ENCODE measurements at regions not wholly inside any gene's neighbourhood (a gene's known extent, or its start where the extent isn't known, plus 50 kb on each side); places are given as distances from the start of the nearest gene placed in this dataset.
A peak's percentile ranks its signal among the peaks of the same experiment; 100 is the strongest.

DNA sequence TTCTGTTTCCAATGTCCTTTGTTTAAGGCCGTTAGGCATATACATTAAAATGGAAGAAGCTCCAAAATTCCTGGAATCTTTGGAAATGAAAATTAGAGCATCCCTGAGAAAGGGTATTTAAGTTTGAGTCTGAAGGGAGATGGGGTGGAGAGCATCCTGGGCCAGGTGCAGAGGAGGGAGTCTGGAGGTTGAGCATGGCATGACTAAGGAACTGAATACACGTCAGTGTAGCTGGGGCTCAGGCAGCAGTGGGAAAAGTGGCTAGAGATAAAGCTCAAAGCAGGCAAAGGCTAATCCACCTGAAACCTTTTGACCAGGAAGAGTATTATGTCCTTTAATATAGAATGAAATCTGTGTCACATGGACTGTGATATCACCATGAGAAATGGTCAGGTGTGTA is 669.0 kb upstream of the RBFOX1 start:
- no peak for DNase-seq (ENCODE audit: low spot score)

DNA sequence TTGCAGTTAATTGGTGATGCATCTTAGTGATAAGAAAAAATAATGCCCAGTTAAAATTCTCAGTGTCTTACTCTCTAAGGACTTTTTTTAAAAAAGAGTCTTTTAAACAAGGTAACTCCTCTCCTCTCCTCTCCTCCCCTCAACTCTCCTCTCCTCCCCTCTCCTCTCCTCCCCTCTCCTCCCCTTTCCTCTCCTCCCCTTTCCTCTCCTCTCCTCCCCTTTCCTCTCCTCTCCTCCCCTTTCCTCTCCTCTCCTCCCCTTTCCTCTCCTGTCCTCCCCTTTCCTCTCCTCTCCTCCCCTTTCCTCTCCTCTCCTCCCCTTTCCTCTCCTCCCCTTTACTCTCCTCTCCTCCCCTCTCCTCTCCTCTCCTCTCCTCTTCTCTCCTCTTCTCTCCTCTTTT is 675.9 kb upstream of the RBFOX1 start:
- DNase-seq (ENCODE audit: low spot score), result no peak

DNA sequence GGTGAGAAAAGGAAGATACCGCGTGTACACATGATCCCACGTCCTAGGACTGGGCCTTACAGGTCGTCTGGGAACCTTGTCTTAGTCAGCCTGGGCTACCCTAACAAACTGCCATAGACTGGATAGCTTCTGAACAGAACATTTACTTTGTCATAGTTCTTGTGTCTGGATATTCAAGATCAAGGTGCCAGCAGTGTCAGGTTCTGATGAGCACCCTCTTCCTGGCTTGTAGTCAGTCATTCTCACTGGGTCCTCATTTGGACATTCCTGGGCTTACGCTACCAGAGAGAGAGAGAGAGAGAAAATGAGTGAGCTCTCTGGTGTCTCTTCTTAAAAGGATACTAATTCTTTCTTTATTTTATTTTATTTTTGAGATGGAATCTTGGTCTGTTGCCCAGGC is 685.8 kb upstream of the RBFOX1 start:
- DNase-seq (ENCODE audit: low spot score), result no peak

DNA sequence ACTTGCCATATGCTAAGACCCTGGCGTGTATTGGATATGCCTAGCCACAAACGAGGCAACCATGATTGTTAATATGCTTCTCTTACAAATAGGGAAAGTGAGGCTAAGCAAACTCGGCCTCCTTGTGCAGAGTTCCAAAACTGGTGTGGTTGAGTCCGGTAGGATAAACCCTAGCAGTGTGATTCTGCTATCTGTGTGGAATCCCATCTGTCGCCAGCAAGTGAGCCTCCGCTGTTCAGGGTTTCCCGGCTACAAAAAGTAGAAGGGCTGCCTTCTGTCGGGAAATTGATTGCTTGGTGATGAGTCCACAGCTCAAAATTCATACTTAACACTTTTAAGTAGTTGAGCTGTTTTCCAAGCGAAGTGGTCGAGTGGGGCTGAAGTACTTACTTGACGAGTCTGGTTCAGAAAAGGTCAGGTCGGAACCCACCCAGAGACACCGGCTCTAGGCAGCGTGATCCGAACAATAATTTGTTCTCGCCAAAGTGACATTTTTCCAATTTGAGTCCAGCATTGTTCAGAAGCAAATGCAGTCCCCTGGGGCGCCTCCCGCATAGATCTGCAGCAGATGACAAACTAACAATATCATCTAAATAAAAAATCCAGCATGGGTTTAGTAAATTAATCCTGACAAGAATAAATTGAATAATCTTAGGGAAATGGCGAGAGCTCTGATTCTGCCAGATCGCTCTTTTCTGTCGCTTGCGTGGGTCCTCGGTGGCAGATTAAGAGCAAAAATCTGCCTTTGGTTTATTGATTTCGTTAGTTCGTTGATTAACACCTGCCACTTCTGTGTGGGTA is 686.7 kb upstream of the RBFOX1 start:
- no peak for DNase-seq (ENCODE audit: low spot score)

DNA sequence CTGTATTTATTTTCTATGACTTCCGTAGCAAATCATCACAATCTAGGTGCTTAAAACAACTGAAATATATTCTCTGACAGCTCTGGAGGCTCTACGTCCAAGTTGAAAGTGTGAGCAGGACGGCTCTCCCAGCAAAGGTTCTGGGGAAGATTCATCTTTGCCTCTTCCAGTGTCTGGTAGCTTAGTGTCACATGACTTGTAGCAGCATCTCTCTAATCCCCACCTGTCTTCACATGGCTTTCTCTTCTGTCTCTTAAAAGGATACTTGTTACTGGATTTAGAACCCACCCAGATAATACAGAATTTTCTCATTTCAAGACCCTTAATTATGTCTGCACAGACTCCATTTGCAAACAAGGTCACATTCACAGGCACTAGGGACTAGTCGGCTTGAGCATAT is 687.7 kb upstream of the RBFOX1 start:
- DNase-seq (ENCODE audit: low spot score), result no peak

DNA sequence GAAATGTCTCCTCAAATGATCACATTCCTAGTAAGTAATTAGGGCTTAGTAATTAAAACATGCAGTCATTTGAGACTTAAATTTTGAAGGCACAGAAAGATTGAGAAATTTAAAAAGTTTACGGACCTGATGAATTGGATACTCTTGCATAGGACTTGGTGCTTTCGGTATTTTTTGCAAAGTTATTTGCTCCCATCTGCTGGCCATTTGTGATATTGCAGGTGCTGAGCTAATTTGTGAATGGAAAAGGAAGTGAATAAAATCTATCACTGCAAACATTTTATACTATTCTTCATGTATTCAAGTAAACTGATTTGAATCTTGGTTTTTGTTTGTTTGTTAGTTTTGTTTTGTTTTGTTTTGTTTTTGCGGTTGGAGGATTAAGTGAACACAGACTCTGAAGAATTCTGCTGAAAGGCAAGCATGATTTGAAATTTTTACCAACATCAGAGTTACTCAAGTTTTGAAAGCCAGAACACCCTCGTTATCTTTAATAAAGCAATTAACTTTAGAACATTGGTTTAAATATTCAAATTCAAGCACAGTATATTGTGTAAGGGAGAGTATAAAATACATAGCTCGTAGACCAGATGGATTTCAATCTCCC is 689.5 kb upstream of the RBFOX1 start:
- DNase-seq (ENCODE audit: low spot score), result peak; percentile 39

DNA sequence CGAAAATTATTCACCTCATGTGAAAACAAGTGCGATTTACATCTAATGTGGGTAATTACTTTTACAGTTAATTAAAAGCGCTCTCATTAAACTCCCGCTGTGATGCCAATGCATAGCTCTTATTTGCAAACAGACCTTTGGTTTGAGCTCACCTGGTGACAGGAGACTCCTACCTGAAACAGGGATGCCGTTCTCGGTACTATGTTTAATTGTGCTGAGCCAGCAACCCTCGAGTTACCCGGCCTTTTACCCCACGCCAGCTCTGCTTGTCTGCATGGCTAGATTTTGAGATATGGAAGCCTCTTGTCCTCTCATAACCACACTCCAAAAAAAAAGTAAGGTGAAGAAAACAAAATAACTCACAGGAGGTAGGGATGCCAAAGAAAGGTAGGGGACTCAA is 690.4 kb upstream of the RBFOX1 start:
- no peak for DNase-seq (ENCODE audit: low spot score)

DNA sequence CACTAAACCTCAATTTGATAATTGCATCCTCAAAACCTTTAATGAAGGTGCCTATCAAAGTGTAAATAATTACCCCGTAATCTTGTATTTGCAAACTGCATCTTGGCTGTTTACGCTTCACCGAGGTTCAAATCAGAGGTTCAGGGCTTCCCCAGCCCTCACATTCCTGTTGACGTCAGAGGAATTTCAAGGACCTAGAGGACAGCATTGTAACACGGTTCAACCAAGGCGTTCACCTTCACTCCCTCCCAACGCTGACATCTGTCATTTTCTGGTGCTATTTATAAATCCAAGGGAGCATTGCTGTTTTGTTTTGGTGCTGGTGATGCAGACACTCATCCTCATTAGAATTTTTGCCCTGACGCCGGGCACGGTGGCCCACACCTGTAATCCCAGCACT is 691.6 kb upstream of the RBFOX1 start:
- no peak for DNase-seq (ENCODE audit: low spot score)

DNA sequence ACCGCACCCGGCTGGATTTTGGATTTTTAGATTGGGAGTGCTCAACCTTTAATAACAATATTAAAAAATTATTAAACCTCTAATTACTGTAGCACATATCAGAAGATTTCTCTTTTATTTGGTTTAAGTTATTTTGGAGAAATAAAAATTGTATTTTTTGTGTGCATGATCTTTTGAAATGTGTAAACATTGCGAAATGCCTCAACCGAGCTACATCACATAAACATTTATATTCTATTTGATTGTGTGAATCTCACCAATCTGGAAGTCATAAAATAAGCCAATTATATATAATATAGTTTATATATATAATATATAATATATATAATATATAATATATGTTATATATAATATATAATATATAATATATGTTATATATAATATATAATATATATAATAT is 696.2 kb upstream of the RBFOX1 start:
- DNase-seq (ENCODE audit: low spot score), result no peak

DNA sequence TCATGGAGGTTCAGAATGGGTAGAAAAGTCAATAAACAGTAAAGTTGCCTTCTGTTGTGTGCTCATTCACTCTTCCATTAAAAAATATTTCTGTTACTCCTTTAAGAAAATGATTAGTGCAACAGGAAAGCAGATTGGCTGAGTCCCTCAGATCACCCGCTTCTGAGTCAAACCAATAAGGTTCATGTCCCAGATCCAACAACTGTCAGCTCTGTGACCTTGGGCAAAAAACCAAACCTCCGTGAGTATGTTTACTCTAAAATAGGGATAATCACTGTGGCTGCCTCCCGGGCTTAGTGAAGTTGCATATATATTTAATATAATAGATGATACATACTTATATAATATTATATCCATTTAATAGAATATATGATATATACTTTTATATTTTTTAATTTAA is 698.5 kb upstream of the RBFOX1 start:
- DNase-seq (ENCODE audit: low spot score), result no peak

DNA sequence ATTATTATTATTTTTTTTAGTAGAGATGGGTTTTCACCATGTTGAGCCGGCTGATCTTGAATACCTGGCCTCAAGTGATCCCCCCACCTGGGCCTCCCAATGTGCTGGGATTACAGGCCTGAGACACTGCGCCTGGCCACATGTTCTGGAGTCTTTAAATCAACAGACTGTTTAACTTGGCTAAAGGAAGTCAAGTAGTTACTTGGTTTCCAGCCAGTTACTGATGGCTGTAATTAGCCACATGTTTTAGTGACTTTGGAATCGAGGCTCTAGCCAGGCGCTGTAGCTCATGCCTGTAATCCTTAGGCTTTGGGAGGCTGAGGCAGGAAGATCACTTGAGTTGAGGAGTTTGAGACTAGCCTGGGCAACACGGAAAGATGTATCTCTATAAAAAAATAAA is 699.2 kb upstream of the RBFOX1 start:
- DNase-seq (ENCODE audit: low spot score), result no peak

DNA sequence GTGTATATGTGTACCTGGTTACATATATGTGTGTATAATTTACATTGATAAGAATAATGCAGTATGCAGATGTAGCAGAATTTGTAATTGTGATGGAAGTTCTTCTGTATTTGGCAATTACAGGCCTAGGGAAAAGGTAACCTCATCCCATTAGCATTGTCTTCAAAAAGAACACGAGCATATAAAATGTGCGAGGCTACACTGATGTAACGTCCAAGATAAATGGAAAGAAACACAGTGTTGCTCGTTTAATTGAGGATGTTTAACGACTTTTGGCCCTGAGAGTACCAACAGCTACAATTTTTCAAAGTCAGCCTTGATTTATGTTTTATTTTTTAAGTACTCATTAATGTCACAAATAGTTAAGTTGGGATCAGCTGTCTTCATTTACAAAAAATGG is 703.5 kb upstream of the RBFOX1 start:
- DNase-seq (ENCODE audit: low spot score), result no peak

DNA sequence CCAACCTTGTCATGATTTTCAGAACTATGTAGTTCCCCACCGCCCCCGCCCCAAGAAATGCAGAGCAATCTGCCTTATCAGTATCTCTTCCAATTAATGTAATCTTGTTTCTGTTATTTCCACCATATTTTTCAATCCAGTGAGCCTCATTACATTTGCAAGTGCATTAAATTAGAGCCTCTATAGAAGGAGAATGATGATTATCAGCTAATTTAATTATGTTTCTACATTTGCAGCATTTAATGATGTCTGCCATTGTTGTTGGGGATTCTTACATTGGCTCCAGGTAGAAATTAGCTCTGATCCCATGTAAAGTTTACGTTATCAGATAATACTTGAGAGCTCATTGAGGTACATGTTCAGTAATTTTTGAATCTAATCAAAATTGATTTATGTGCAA is 707.0 kb upstream of the RBFOX1 start:
- no peak for DNase-seq (ENCODE audit: low spot score)

DNA sequence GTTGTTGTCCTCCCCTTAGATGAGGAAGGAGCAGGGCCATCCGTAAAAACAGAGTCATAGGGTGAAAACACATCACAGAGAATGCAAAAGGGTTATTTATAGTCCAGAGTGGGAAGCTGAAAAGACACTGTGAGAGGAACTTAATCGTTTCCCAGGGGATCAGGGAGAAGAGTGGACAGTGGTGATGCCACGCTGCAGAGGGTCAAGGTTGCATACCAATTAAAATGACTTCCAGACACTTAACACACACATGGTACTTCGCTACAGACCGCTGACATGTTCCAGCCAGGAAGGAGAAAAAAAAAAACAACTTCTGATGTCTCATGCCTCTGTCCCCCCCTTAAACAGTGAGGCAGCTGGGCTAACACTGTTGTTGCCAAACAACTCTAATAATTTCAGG is 713.8 kb upstream of the RBFOX1 start:
- DNase-seq (ENCODE audit: low spot score), result no peak

DNA sequence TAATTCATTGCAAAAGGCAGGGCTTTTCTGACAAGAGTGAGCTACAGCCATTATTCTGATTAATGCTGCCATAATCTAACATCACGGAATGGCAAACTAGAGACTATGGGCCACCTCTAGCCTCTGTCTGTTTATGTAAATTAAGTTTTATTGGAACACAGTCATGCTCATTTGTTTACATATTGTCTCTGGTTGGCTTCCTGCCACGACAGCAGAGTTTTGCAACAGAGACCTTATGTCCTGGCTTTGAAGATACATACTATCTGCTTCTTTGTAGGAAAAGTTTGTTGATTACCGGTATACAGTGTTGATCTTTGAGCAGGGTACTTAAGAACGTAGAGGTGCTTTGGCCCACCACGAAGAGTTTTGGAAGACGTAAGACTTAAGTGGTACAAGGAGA is 715.9 kb upstream of the RBFOX1 start:
- no peak for DNase-seq (ENCODE audit: low spot score)

DNA sequence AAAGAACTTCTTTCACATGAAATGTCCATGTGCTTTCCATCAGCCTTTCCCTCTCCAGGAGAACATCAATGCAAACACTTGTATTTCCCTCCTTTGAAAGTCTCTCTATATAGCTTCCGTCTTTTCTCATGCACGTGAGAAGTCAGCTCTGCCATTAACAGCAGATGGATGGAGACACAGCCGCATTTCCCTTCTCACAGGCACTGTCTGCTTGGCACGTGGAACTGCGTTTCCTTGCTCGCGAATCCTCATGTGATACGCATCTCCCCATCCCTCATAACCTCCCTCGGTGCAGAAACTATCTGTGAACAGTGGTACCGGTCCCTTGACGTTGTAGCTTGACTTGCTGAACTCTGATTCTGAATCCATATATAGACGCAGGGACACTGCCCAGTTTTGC is 717.0 kb upstream of the RBFOX1 start:
- DNase-seq (ENCODE audit: low spot score), result no peak

DNA sequence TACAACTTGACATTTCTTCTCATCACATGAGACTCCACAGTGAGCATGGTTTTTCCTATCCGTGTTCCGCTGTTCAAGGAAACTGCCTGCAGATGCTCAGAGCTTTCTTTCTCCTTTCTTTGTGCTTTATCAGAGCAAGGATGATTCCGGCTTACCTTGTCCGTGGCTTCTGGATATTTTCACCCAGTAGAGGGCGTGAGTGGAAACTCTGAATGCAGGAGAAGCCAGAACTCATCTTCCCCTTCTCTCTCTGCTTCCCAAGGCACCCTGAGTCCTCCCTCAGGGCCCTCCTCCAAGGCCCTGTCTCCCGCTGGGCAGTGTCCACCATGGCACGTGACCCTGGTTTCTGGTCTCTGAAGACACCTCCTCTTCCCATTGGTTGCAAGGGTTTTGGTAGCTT is 721.1 kb upstream of the RBFOX1 start:
- DNase-seq (ENCODE audit: low spot score), result no peak

DNA sequence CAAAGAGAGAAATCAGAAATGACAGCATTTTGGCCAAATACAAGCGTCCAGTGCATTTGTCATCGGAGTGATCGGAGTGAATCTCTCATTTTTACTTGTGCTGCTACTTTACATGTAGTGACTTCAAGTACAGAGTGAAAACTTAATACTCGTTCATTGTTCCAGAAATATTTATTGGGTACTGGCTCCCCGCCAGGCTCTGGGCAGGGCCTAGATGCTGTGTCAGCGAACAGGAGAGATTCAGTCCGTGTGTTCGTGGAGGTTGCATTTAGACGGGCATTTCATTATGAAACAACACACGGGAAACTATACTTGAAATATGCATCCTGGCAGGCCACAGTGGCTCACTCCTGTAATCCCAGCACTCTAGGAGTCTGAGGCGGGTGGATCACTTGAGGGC is 727.2 kb upstream of the RBFOX1 start:
- no peak for DNase-seq (ENCODE audit: low spot score)

DNA sequence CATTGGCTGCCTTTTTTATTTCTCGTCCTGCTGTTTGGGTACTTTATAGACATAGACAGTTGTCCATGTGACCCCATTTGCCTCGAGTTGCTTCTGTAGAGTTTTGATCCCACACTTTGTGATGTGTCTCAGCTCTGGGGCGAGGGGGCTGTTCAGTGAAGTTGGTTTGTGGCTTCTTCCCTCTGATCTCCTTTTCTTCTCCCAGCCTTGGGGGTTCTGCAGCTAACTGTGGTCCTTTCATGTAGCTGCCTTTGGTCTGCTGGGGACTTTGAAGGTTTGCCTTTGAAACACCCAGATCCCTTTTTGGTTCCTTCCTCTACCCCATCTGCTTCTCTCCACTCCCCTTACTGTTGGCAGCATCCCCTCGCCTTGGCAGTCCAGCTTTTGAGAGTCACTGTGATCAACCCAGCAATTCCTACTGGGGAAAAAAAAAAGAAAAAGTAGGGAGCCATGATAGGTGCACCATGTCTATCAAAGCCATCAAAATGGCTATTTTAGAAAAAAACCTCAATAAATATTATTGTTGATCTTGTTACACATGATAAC is 728.8 kb upstream of the RBFOX1 start:
- no peak for DNase-seq (ENCODE audit: low spot score)

DNA sequence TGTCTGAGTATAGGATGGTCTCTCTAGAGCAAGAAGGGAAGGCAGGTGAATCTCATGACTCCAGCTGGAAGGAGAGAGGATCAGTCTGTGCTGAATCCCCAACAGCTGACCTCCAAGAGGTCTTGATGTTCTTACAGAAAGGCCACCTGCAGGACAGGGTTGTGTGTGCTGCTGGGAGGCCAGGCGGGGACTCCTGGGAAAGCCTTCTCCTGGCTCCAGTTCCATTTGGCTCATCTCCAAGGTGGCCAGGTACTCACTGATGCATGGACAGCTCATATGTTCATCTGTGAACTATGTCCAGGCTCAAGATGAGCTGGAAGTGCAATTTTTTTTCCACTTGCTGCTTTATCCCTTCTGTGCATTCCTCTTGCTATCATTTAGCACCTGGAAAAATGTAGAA is 730.2 kb upstream of the RBFOX1 start:
- DNase-seq (ENCODE audit: low spot score), result no peak

DNA sequence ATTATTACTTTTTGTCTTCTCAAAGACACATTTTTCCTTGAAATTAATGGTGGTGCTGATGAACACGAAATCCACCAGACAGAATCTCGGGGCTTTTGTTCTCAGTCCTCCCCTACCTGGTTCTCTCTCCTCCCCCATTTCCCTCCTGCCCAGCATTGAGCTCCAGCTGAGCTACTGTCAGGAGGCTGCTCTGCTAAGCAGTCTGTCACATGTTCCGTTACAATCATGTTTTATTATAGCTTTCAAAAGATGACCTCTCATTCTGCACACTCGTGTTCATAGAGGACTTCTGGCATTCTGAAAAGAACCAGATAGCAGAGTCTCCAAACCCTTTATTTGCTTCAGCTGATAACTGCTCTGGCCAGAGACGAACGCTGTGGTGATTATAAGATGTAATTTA is 732.5 kb upstream of the RBFOX1 start:
- DNase-seq (ENCODE audit: low spot score), result no peak

DNA sequence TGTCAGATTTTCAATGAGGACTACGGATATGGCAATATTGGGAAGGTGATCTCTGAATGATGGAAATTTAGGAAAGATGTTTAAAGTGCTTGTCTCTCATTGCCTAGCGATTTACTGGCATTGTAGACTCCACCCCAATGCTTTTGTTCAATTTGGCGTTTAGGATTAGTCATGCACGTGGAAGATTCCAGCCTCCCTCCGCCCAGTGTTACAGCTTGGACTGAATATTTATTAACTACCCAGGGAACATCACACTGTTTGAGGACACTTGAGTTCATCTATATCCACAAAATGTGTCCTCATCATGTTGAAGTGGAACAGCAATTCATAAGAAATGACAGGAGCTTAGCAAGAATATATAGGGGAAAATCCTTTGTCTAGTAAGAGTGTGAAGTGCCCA is 738.8 kb upstream of the RBFOX1 start:
- no peak for DNase-seq (ENCODE audit: low spot score)

DNA sequence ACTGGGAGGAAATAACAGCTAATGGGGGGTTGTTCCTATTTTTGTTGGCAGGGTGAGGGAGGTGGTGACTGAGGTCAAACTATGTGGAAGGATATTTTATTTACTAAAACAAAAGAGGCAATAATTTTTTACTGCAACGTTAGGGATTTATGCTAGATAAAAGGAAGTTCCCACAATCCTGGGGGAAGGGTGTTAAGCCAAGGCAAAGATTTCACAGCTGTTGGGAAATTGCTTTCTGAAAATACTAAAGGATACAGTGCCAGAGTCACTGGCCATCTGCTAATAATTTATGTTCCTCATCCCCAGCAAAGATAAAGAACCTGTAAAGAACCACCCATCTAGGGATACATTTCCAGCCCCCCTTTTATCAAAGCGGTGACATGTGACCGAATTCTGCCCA is 756.0 kb upstream of the RBFOX1 start:
- no peak for DNase-seq (ENCODE audit: low spot score)

DNA sequence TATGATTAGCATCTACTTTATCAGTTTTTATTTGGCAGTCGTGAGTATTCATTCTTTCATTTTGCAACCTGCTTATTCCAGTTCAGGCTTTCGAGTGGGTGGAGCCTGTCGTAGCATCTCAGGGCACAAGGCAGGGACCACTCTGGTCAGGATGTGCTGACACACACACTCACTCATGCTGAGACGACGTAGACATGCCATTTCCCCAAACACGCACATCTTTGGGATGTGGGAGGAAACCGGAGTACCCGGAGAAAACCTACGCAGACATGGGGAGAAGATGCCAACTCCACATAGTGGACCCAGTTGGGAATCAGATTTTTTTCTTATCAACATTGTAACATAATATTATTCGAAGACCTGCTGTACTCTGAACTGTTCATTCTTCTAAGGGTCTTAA is 756.5 kb upstream of the RBFOX1 start:
- DNase-seq (ENCODE audit: low spot score), result no peak

All from RKO (cell line).